Activated CD8-positive, alpha-beta T cell treated with anti-CD3 and anti-CD28 coated beads for 36 hours (primary cell): ENCODE measurements at regions not wholly inside any gene's neighbourhood (a gene's known extent, or its start where the extent isn't known, plus 50 kb on each side); places are given as distances from the start of the nearest gene placed in this dataset.

ENCODE experiments used
- ATAC-seq: fragments of 200-7000 bp; cut with Tn5 transposase; one replicate; pipeline ENCODE4 v1.10.0; 2021; ENCODE audit warnings: mild to moderate bottlenecking, moderate library complexity
- CTCF ChIA-PET: fragments of 350-600 bp; sonication (Branson Sonifier 250); formaldehyde crosslinking; loops from one replicate; lab custom pipeline; 2021; ENCODE audit warnings: antibody characterized with exemption; lab: Charles Lee
- POLR2A ChIA-PET: fragments of 350-600 bp; sonication (Branson Sonifier 250); formaldehyde crosslinking; loops from one replicate; lab custom pipeline; 2021; ENCODE audit warnings: antibody characterized with exemption; lab: Charles Lee
- DNase-seq: peaks from one replicate; pipeline ENCODE4 v3.0.0-alpha.2; 2020
- H3K27ac Mint-ChIP-seq: one replicate; pipeline ENCODE4 v1.8.0; 2021; ENCODE audit warnings: mild to moderate bottlenecking, mixed read lengths
- H3K27me3 Mint-ChIP-seq: one replicate; pipeline ENCODE4 v1.8.0; 2021; ENCODE audit warnings: mixed read lengths
- H3K36me3 Mint-ChIP-seq: one replicate; pipeline ENCODE4 v1.8.0; 2021; ENCODE audit warnings: low read depth, mixed read lengths
- H3K4me1 Mint-ChIP-seq: one replicate; pipeline ENCODE4 v1.8.0; 2021; ENCODE audit warnings: low read depth, mixed read lengths
- H3K4me3 Mint-ChIP-seq: one replicate; pipeline ENCODE4 v1.8.0; 2021; ENCODE audit warnings: mild to moderate bottlenecking, moderate library complexity, mixed read lengths
- H3K9me3 Mint-ChIP-seq: one replicate; pipeline ENCODE4 v1.8.0; 2021; ENCODE audit warnings: mixed read lengths
- CTCF ChIP-seq: fragments of 200-600 bp; IDR thresholded peaks from one replicate; pipeline ENCODE4 v1.8.0; 2022; ENCODE audit warnings: antibody characterized with exemption, mild to moderate bottlenecking
- intact Hi-C: fragments of 100-400 bp; cut with micrococcal nuclease; formaldehyde crosslinking; loops from one replicate; pipeline ENCODE4 v1.10.0; 2022

- peaks cover 20% of the 10 kb centered on the region for H3K27me3 Mint-ChIP-seq
- no peak overlapping the region for H3K27ac Mint-ChIP-seq
- no peaks in the 10 kb centered on the region for H3K36me3 Mint-ChIP-seq
- TF ChIP-seq CTCF = no peak
- ATAC-seq (no peak), DNase-seq (no peak)
- intact Hi-C loops = no loop called here
- no peak overlapping the region for H3K4me3 Mint-ChIP-seq
- H3K9me3 Mint-ChIP-seq = no peaks in the 10 kb centered on the region
- no peaks in the 10 kb centered on the region for H3K4me1 Mint-ChIP-seq
- CTCF ChIA-PET = no interaction called here
- POLR2A ChIA-PET = no interaction called here
Observed at GRCh38 chr1:87182611-87183010, 146.1 kb upstream of the LMO4 start.

GRCh38 chr1:87185077-87185476 is 143.6 kb upstream of the LMO4 start:
- Mint-ChIP-seq H3K36me3 (no peaks in the 10 kb centered on the region), H3K27ac (no peak overlapping the region), H3K27me3 (peaks cover 15% of the 10 kb centered on the region), H3K9me3 (no peaks in the 10 kb centered on the region), H3K4me1 (no peaks in the 10 kb centered on the region), H3K4me3 (no peak overlapping the region)
- no peak for TF ChIP-seq CTCF
- CTCF ChIA-PET = interaction anchor here (1.3 kb wide), 1 partner anchor 24 kb away, joined by 4 read pairs; no protein-coding TSS in a partner anchor
- POLR2A ChIA-PET = interaction anchor here (0.7 kb wide), 1 partner anchor 596 kb away, joined by 3 read pairs; no protein-coding TSS in a partner anchor
- DNase-seq = no peak
- ATAC-seq = no peak
- intact Hi-C loops = no loop called here

GRCh38 chr1:87186346-87186745 is 142.3 kb upstream of the LMO4 start:
- H3K4me3 Mint-ChIP-seq = no peak overlapping the region
- peaks cover 17% of the 10 kb centered on the region for H3K27me3 Mint-ChIP-seq
- DNase-seq (no peak), ATAC-seq (no peak)
- intact Hi-C loops = no loop called here
- no peaks in the 10 kb centered on the region for H3K4me1 Mint-ChIP-seq
- H3K27ac Mint-ChIP-seq = no peak overlapping the region
- H3K9me3 Mint-ChIP-seq = no peaks in the 10 kb centered on the region
- TF ChIP-seq CTCF = no peak
- no peaks in the 10 kb centered on the region for H3K36me3 Mint-ChIP-seq
- POLR2A ChIA-PET = no interaction called here
- CTCF ChIA-PET = interaction anchor here (1.1 to 1.6 kb wide), 3 partner anchors 14 to 140 kb away, joined by 3 to 4 read pairs (median 4); no protein-coding TSS in a partner anchor

GRCh38 chr1:87188640-87189039 is 140.0 kb upstream of the LMO4 start:
- no peak for TF ChIP-seq CTCF
- ChIA-PET POLR2A (no interaction called here), CTCF (interaction anchor here (1.3 kb wide), 1 partner anchor 25 kb away, joined by 4 read pairs; no protein-coding TSS in a partner anchor)
- Mint-ChIP-seq H3K9me3 (no peaks in the 10 kb centered on the region), H3K27me3 (peaks cover 16% of the 10 kb centered on the region), H3K4me3 (no peak overlapping the region), H3K27ac (no peak overlapping the region), H3K4me1 (no peaks in the 10 kb centered on the region), H3K36me3 (no peaks in the 10 kb centered on the region)
- intact Hi-C loops = no loop called here
- DNase-seq (no peak), ATAC-seq (no peak)

- POLR2A ChIA-PET = no interaction called here
- CTCF ChIA-PET = no interaction called here
- Mint-ChIP-seq H3K27ac (no peak overlapping the region), H3K36me3 (no peaks in the 10 kb centered on the region), H3K4me3 (no peak overlapping the region), H3K9me3 (peaks cover 7% of the 10 kb centered on the region), H3K4me1 (no peaks in the 10 kb centered on the region), H3K27me3 (peaks cover 14% of the 10 kb centered on the region)
- TF ChIP-seq CTCF = no peak
- ATAC-seq (no peak), DNase-seq (no peak)
- intact Hi-C loops = no loop called here
Observed at GRCh38 chr1:87190402-87190801, 138.3 kb upstream of the LMO4 start.
